ENCODE measurements at regions not wholly inside any gene's neighbourhood (a gene's known extent, or its start where the extent isn't known, plus 50 kb on each side); places are given as distances from the start of the nearest gene placed in this dataset.
"Not testable (repeated sequence)": the region's sequence is repeated elsewhere in the genome, so short reads cannot be mapped to it uniquely, and the experiment has no call there.

DNA sequence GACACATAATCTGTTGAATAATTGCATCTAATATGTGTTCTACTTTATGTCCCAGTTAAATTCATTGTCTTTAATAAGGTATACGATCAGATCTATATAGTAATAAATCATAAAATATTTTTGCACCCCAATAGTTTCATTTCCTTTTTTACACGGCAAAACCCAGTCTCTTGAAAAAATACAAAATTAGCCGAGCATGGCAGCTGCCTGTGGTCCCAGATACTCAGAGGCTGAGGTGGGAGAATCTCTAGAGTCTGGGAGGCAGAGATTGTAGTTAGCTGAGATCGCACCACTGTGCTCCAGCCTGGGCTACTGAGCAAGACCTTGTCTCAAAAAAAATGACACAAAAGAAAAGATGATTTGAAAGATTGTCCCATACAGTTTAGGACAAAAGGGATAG, 52.3 kb upstream of the PARP4 start:
- H3K9me2 ChIP-seq: no peaks in the 10 kb centered on the region
- H3K27ac ChIP-seq (ENCODE audit: low read depth in 2 of 2, low read length in 1 of 2): no peak overlapping the region
- no peaks in the 10 kb centered on the region for H3K27me3 ChIP-seq (ENCODE audit: insufficient read depth)
- H3K36me3 ChIP-seq (replicated peaks in 1 of 2; ENCODE audit: control insufficient read depth in 1 of 2, insufficient read depth in 2 of 2, low read length in 1 of 2): no peaks in the 10 kb centered on the region
- 80% methylated on average over 4 of the region's 4 CpGs for WGBS (ENCODE audit: low lambda C conversion rate)
- no peak overlapping the region for H2AFZ ChIP-seq (ENCODE audit: low read depth)
- no peak for DNase-seq
- no peak for TF ChIP-seq GATA2 (CRISPR knock-in tag; IDR thresholded peaks at IDR 0.05)
- TF ChIP-seq POLR2AphosphoS5 (IDR thresholded peaks at IDR 0.05; ENCODE audit: low read depth, low read length): no peak
- H3K79me2 ChIP-seq (ENCODE audit: insufficient read depth): no peaks in the 10 kb centered on the region
- ChIA-PET CTCF (no interaction called here), POLR2A (no interaction called here)
- H3F3A ChIP-seq (replicated peaks; ENCODE audit: insufficient read depth): no peaks in the 10 kb centered on the region
- H3K4me2 ChIP-seq: no peak overlapping the region
- H4K20me1 ChIP-seq (ENCODE audit: insufficient read depth): no peaks in the 10 kb centered on the region
- H3K4me3 ChIP-seq (ENCODE audit: low read depth in 2 of 2, low read length in 1 of 2): no peak overlapping the region
- no peak overlapping the region for H3K9ac ChIP-seq
- H3K9me3 ChIP-seq: no peaks in the 10 kb centered on the region
- H3K4me1 ChIP-seq (ENCODE audit: control insufficient read depth in 1 of 2, insufficient read depth in 2 of 2, low read depth in 1 of 2, low read length in 1 of 2): no peaks in the 10 kb centered on the region; a peak in 1 of 4 replicates

DNA sequence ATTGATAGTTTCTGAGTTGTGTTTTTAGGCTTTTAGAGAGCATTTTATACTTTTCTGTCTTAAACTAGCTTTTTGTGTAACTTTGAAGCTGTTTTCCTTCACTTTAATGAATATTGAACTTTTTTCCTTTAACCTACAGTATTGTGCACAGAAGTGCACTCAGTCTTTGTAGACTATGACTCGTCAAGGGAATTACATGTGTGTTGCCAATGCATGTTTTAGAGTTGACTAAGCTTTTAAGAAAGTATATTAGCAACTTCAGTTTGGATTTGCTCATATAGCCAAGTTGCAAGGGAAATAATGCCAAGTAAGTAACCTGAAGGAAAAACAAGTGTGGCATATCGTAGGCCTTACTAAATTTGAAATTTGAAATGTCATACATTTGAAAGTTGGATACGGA, 55.0 kb upstream of the PARP4 start:
- 44% methylated on average over 3 of the region's 3 CpGs for WGBS (ENCODE audit: low lambda C conversion rate)
- H3K9me3 ChIP-seq; H3K79me2 ChIP-seq (ENCODE audit: insufficient read depth); H3K27ac ChIP-seq (ENCODE audit: low read depth in 2 of 2, low read length in 1 of 2); H3K4me2 ChIP-seq; H3K36me3 ChIP-seq (replicated peaks in 1 of 2; ENCODE audit: control insufficient read depth in 1 of 2, insufficient read depth in 2 of 2, low read length in 1 of 2); H3K4me3 ChIP-seq (ENCODE audit: low read depth in 2 of 2, low read length in 1 of 2); H3K9ac ChIP-seq; DNase-seq; H3K9me2 ChIP-seq; POLR2A ChIA-PET; H3K27me3 ChIP-seq (ENCODE audit: insufficient read depth); H3K4me1 ChIP-seq (ENCODE audit: control insufficient read depth in 1 of 2, insufficient read depth in 2 of 2, low read depth in 1 of 2, low read length in 1 of 2); H2AFZ ChIP-seq (ENCODE audit: low read depth); H3F3A ChIP-seq (replicated peaks; ENCODE audit: insufficient read depth); H4K20me1 ChIP-seq (ENCODE audit: insufficient read depth); CTCF ChIA-PET: not testable (repeated sequence)

DNA sequence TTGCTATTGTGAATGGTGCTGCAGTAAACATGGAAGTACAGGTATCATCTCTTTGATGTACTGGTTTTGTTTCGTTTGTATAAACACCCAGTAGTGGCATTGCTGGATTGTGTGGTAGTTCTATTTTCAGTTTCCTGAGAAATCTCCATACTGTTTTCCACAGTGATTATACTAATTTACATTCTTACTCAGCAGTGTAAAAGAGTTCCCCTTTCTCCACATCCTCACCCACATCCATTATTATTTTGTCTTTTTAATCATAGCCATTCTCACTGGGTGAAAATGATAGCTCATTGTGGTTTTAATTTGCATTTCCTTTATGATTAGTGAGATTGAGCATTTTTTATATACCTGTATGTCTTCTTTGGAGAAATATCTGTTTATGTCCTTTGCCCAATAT, 62.3 kb upstream of the PARP4 start:
- Histone ChIP-seq H3F3A (replicated peaks; ENCODE audit: insufficient read depth) (no peaks in the 10 kb centered on the region), H3K4me1 (ENCODE audit: control insufficient read depth in 1 of 2, insufficient read depth in 2 of 2, low read depth in 1 of 2, low read length in 1 of 2) (no peaks in the 10 kb centered on the region), H3K9me2 (no peaks in the 10 kb centered on the region), H3K4me2 (no peak overlapping the region), H3K27me3 (ENCODE audit: insufficient read depth) (no peaks in the 10 kb centered on the region), H3K36me3 (replicated peaks in 1 of 2; ENCODE audit: control insufficient read depth in 1 of 2, insufficient read depth in 2 of 2, low read length in 1 of 2) (no peaks in the 10 kb centered on the region), H2AFZ (ENCODE audit: low read depth) (no peak overlapping the region), H3K79me2 (ENCODE audit: insufficient read depth) (no peaks in the 10 kb centered on the region), H3K9ac (no peak overlapping the region), H3K27ac (ENCODE audit: low read depth in 2 of 2, low read length in 1 of 2) (no peak overlapping the region), H4K20me1 (ENCODE audit: insufficient read depth) (no peaks in the 10 kb centered on the region), H3K4me3 (ENCODE audit: low read depth in 2 of 2, low read length in 1 of 2) (no peak overlapping the region), H3K9me3 (no peaks in the 10 kb centered on the region)
- 14% methylated on average over 1 of the region's 1 CpG for WGBS (ENCODE audit: low lambda C conversion rate)
- no peak for TF ChIP-seq RFX5 (IDR thresholded peaks at IDR 0.05; ENCODE audit: low read length)
- TF ChIP-seq, protein P1, sequence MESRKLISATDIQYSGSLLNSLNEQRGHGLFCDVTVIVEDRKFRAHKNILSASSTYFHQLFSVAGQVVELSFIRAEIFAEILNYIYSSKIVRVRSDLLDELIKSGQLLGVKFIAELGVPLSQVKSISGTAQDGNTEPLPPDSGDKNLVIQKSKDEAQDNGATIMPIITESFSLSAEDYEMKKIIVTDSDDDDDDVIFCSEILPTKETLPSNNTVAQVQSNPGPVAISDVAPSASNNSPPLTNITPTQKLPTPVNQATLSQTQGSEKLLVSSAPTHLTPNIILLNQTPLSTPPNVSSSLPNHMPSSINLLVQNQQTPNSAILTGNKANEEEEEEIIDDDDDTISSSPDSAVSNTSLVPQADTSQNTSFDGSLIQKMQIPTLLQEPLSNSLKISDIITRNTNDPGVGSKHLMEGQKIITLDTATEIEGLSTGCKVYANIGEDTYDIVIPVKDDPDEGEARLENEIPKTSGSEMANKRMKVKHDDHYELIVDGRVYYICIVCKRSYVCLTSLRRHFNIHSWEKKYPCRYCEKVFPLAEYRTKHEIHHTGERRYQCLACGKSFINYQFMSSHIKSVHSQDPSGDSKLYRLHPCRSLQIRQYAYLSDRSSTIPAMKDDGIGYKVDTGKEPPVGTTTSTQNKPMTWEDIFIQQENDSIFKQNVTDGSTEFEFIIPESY (IDR thresholded peaks at IDR 0.05; ENCODE audit: borderline replicate concordance, low read depth): no peak
- TF ChIP-seq MXI1 (IDR thresholded peaks at IDR 0.05; ENCODE audit: low read depth, low read length): no peak
- TF ChIP-seq RXRA (IDR thresholded peaks at IDR 0.05; ENCODE audit: borderline replicate concordance, low read depth): no peak
- no peak for TF ChIP-seq YY1 (IDR thresholded peaks at IDR 0.05; ENCODE audit: low read depth)
- TF ChIP-seq, protein P2, sequence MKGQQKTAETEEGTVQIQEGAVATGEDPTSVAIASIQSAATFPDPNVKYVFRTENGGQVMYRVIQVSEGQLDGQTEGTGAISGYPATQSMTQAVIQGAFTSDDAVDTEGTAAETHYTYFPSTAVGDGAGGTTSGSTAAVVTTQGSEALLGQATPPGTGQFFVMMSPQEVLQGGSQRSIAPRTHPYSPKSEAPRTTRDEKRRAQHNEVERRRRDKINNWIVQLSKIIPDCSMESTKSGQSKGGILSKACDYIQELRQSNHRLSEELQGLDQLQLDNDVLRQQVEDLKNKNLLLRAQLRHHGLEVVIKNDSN (IDR thresholded peaks at IDR 0.05; ENCODE audit: borderline replicate concordance, low read depth): no peak
- TF ChIP-seq TAF1 (IDR thresholded peaks at IDR 0.05; ENCODE audit: borderline replicate concordance, low read depth, low read length): no peak
- no peak for TF ChIP-seq ELF1 (IDR thresholded peaks at IDR 0.05)
- TF ChIP-seq RAD21 (IDR thresholded peaks at IDR 0.05; ENCODE audit: low read length): no peak
- TF ChIP-seq, protein P3, sequence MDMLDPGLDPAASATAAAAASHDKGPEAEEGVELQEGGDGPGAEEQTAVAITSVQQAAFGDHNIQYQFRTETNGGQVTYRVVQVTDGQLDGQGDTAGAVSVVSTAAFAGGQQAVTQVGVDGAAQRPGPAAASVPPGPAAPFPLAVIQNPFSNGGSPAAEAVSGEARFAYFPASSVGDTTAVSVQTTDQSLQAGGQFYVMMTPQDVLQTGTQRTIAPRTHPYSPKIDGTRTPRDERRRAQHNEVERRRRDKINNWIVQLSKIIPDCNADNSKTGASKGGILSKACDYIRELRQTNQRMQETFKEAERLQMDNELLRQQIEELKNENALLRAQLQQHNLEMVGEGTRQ (IDR thresholded peaks at IDR 0.05; ENCODE audit: borderline replicate concordance, low read depth, low read length): no peak
- TF ChIP-seq EP300 (IDR thresholded peaks at IDR 0.05; ENCODE audit: borderline replicate concordance in 1 of 2, low read depth in 1 of 2, low read length in 1 of 2): no peak
- TF ChIP-seq, protein P4, sequence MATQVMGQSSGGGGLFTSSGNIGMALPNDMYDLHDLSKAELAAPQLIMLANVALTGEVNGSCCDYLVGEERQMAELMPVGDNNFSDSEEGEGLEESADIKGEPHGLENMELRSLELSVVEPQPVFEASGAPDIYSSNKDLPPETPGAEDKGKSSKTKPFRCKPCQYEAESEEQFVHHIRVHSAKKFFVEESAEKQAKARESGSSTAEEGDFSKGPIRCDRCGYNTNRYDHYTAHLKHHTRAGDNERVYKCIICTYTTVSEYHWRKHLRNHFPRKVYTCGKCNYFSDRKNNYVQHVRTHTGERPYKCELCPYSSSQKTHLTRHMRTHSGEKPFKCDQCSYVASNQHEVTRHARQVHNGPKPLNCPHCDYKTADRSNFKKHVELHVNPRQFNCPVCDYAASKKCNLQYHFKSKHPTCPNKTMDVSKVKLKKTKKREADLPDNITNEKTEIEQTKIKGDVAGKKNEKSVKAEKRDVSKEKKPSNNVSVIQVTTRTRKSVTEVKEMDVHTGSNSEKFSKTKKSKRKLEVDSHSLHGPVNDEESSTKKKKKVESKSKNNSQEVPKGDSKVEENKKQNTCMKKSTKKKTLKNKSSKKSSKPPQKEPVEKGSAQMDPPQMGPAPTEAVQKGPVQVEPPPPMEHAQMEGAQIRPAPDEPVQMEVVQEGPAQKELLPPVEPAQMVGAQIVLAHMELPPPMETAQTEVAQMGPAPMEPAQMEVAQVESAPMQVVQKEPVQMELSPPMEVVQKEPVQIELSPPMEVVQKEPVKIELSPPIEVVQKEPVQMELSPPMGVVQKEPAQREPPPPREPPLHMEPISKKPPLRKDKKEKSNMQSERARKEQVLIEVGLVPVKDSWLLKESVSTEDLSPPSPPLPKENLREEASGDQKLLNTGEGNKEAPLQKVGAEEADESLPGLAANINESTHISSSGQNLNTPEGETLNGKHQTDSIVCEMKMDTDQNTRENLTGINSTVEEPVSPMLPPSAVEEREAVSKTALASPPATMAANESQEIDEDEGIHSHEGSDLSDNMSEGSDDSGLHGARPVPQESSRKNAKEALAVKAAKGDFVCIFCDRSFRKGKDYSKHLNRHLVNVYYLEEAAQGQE (IDR thresholded peaks at IDR 0.05; ENCODE audit: low read depth, low read length): no peak
- DNase-seq: no peak
- ChIA-PET POLR2A (no interaction called here), CTCF (interaction anchor here (1.0 kb wide), 1 partner anchor 97 kb away, joined by 3 read pairs; no protein-coding TSS in a partner anchor)
